Femur (tissue), 1 donor: ENCODE measurements at regions not wholly inside any gene's neighbourhood (a gene's known extent, or its start where the extent isn't known, plus 50 kb on each side); places are given as distances from the start of the nearest gene placed in this dataset.

Experiments used
- DNase-seq: peaks from one replicate; pipeline ENCODE4 v3.0.0-alpha.2; 2017

GRCh38 chr4:177699365-177700213, 257.4 kb upstream of the AGA start:
- no peak for DNase-seq

- DNase-seq: no peak
Measured at GRCh38 chr4:177706916-177707315, 264.7 kb upstream of the AGA start.

- DNase-seq: no peak
Measured at GRCh38 chr4:177713454-177713853, 271.2 kb upstream of the AGA start.

GRCh38 chr4:177717407-177717806, 275.2 kb upstream of the AGA start:
- DNase-seq: no peak

- DNase-seq: no peak
Measured at GRCh38 chr4:177718514-177718913, 276.3 kb upstream of the AGA start.

- no peak for DNase-seq
Measured at GRCh38 chr4:177726111-177726510, 283.9 kb upstream of the AGA start.

- DNase-seq: no peak
Measured at GRCh38 chr4:177728361-177729152, 286.3 kb upstream of the AGA start.

GRCh38 chr4:177729681-177730080, 287.4 kb upstream of the AGA start:
- no peak for DNase-seq

- no peak for DNase-seq
Measured at GRCh38 chr4:177737387-177737940, 295.2 kb upstream of the AGA start.

GRCh38 chr4:177740563-177740962, 298.3 kb upstream of the AGA start:
- DNase-seq: no peak

GRCh38 chr4:177759729-177760128, 317.5 kb upstream of the AGA start:
- no peak for DNase-seq

- DNase-seq: no peak
Measured at GRCh38 chr4:177761692-177762091, 319.5 kb upstream of the AGA start.

- no peak for DNase-seq
Measured at GRCh38 chr4:177769155-177769554, 326.9 kb upstream of the AGA start.

- no peak for DNase-seq
Measured at GRCh38 chr4:177770776-177771175, 328.5 kb upstream of the AGA start.

- no peak for DNase-seq
Measured at GRCh38 chr4:177771645-177772044, 329.4 kb upstream of the AGA start.

- DNase-seq: no peak
Measured at GRCh38 chr4:177778623-177779022, 336.4 kb upstream of the AGA start.

GRCh38 chr4:177785000-177785399, 342.8 kb upstream of the AGA start:
- DNase-seq: no peak

GRCh38 chr4:177789610-177790009, 347.4 kb upstream of the AGA start:
- DNase-seq: no peak

GRCh38 chr4:177791188-177791587, 349.0 kb upstream of the AGA start:
- no peak for DNase-seq

GRCh38 chr4:177796841-177797240, 354.6 kb upstream of the AGA start:
- DNase-seq: no peak

GRCh38 chr4:177798161-177798560, 355.9 kb upstream of the AGA start:
- DNase-seq: no peak

GRCh38 chr4:177802162-177802561, 359.9 kb upstream of the AGA start:
- DNase-seq: no peak

- DNase-seq: no peak
Measured at GRCh38 chr4:177802661-177803060, 360.4 kb upstream of the AGA start.

GRCh38 chr4:177803151-177803550, 360.9 kb upstream of the AGA start:
- DNase-seq: no peak
